HEK293T (cell line): ENCODE measurements at regions not wholly inside any gene's neighbourhood (a gene's known extent, or its start where the extent isn't known, plus 50 kb on each side); places are given as distances from the start of the nearest gene placed in this dataset.
"Not testable (repeated sequence)": the region's sequence is repeated elsewhere in the genome, so short reads cannot be mapped to it uniquely, and the experiment has no call there.

ENCODE experiments used
- CTCF ChIA-PET: fragments of 350-600 bp; formaldehyde crosslinking; extraction: SDS; loops from one replicate; lab custom pipeline; 2021; ENCODE audit warnings: antibody characterized with exemption, inconsistent platforms; lab: Yijun Ruan, JAX
- POLR2A ChIA-PET: fragments of 350-600 bp; formaldehyde crosslinking; extraction: SDS; loops from one replicate; lab custom pipeline; 2020; ENCODE audit warnings: antibody characterized with exemption, inconsistent platforms; lab: Yijun Ruan, JAX
- DNase-seq: peaks from one replicate; pipeline ENCODE4 v3.0.0; 2012; ENCODE audit warnings: mixed read lengths; ENCODE audit errors: extremely low spot score
- ARNT ChIP-seq: fragments of 450-650 bp; IDR thresholded peaks from 2 replicates; pipeline ENCODE4 v1.6.1; 2017; ENCODE audit warnings: mild to moderate bottlenecking
- BHLHE40 ChIP-seq: fragments of 450-650 bp; IDR thresholded peaks from 2 replicates; pipeline ENCODE4 v1.6.1; 2016; ENCODE audit warnings: mild to moderate bottlenecking, moderate library complexity, borderline replicate concordance
- CTBP1 ChIP-seq: fragments of 450-650 bp; IDR thresholded peaks from 2 replicates; pipeline ENCODE4 v1.6.1; 2016; ENCODE audit warnings: borderline replicate concordance
- ELF4 ChIP-seq: fragments of 450-650 bp; IDR thresholded peaks from 2 replicates; pipeline ENCODE4 v1.6.1; 2017; ENCODE audit warnings: antibody characterized with exemption
- FOXA1 ChIP-seq: fragments of 450-650 bp; IDR thresholded peaks from 2 replicates; pipeline ENCODE4 v1.6.1; 2016; ENCODE audit warnings: mild to moderate bottlenecking
- FOXK2 ChIP-seq: fragments of 450-650 bp; IDR thresholded peaks from 2 replicates; pipeline ENCODE4 v1.6.1; 2016; ENCODE audit warnings: mild to moderate bottlenecking
- FOXM1 ChIP-seq: fragments of 450-650 bp; IDR thresholded peaks from 2 replicates; pipeline ENCODE4 v1.6.1; 2017; ENCODE audit warnings: mild to moderate bottlenecking, borderline replicate concordance
- HDGF ChIP-seq: fragments of 450-650 bp; IDR thresholded peaks from 2 replicates; pipeline ENCODE4 v1.6.1; 2017; ENCODE audit warnings: antibody characterized with exemption, borderline replicate concordance
- L3MBTL2 ChIP-seq: fragments of 450-650 bp; conservative IDR thresholded peaks from 2 replicates; pipeline ENCODE4 v1.6.1; 2016; ENCODE audit warnings: mild to moderate bottlenecking
- LEF1 ChIP-seq: fragments of 450-650 bp; IDR thresholded peaks from 2 replicates; pipeline ENCODE4 v1.6.1; 2017; ENCODE audit warnings: mild to moderate bottlenecking, borderline replicate concordance
- NFRKB ChIP-seq: fragments of 450-650 bp; IDR thresholded peaks from 2 replicates; pipeline ENCODE4 v1.6.1; 2016; ENCODE audit warnings: mild to moderate bottlenecking, moderate library complexity
- PKNOX1 ChIP-seq: fragments of 450-650 bp; IDR thresholded peaks from 2 replicates; pipeline ENCODE4 v1.6.1; 2016
- SP1 ChIP-seq: fragments of 450-650 bp; IDR thresholded peaks from 2 replicates; pipeline ENCODE4 v1.6.1; 2017
- SUZ12 ChIP-seq: fragments of 450-650 bp; IDR thresholded peaks from 2 replicates; pipeline ENCODE4 v1.6.1; 2016; ENCODE audit warnings: mild to moderate bottlenecking
- TARDBP ChIP-seq: fragments of 450-650 bp; IDR thresholded peaks from 2 replicates; pipeline ENCODE4 v1.6.1; 2016
- ZNF384 ChIP-seq: fragments of 450-650 bp; IDR thresholded peaks from 2 replicates; pipeline ENCODE4 v1.6.1; 2016

DNA sequence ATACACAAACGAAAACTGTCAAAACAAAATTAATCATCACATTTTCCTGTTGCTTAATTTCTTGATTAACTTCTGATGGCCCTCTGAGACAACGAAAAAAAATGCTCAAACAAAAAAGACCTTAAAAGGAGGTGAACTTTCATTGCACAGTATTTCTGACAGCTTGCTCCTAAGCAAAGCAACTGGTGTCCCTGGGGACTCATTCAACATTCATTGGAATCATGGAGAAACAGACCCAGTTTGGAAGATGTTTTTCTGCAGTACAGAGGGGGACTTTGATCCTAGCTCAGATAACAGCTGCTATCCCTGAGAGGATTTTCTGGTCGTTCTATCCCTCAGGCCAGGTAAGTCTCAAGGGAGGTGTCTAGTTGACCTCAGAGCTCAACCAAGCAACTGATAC is 378.7 kb upstream of the ATP11B start:
- CTCF ChIA-PET: no interaction called here
- no peak for DNase-seq
- TF ChIP-seq TARDBP (no peak), SP1 (no peak)
- POLR2A ChIA-PET: no interaction called here

DNA sequence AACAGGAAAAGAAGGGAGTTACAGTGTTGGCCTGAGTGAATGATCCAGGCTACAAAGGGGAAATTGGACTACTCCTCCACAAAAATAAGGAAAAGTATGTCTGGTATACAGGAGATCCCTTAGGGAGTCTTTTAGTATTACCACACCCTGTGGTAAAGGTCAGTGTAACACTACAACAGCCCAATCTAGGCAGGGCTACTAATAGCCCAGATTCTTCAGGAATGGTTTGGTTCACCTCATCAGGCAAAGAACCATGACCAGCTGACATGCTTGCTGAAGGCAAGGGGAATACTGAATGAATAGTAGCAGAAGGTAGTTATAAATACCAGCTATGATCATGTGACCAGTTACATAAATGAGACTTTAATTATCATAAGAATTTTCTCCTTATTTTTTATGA is 372.6 kb upstream of the ATP11B start:
- TF ChIP-seq NFRKB (no peak), ARNT (no peak), SP1 (no peak), LEF1 (no peak), HDGF (no peak), FOXM1 (no peak), FOXK2 (no peak), L3MBTL2 (no peak), ZNF384 (no peak), FOXA1 (no peak), PKNOX1 (no peak), CTBP1 (no peak)
- ChIA-PET POLR2A (no interaction called here), CTCF (no interaction called here)
- no peak for DNase-seq

DNA sequence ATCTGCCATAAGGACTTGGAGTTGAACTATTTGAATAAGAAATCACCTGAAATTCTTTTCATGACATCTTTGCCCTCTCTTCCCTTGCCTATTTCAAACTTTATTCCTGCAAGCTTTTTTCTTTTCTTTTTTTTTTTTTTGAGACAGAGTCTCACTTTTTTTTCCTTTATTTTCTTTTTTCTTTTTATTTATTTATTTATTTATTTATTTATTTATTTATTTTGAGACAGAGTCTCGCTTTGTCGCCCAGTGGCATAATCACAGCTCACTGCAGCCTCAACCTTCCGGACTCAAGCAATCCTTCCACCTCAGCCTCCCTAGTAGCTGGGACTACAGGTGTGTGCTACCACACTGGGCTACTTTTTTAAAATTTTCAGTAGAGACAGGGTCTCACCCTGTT is 369.3 kb upstream of the ATP11B start:
- no peak for DNase-seq
- TF ChIP-seq ARNT (no peak), FOXK2 (no peak), ZNF384 (no peak), FOXM1 (no peak), LEF1 (no peak), SUZ12 (no peak), PKNOX1 (no peak), HDGF (no peak), TARDBP (no peak), FOXA1 (no peak)
- ChIA-PET CTCF (no interaction called here), POLR2A (no interaction called here)

- DNase-seq, CTCF ChIA-PET, POLR2A ChIA-PET: not testable (repeated sequence)
- TF ChIP-seq L3MBTL2: peak; percentile 53
These were observed 367.2 kb upstream of the ATP11B start for GRCh38 chr3:182425926-182426718.

DNA sequence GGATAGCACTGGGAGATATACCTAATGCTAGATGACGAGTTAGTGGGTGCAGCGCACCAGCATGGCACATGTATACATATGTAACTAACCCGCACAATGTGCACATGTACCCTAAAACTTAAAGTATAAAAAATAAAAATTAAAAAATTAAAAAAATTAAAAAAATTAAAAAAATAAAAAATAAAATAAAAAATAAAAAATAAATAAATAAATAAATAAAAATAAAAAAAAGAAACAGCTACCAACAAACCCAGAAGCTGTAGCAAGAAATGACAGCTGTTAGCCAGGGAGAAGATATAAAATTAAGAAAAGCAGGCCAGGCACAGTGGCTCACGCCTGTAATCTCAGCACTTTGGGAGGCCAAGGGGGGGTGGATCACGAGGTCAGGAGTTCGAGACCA is 361.3 kb upstream of the ATP11B start:
- POLR2A ChIA-PET, CTCF ChIA-PET, DNase-seq: not testable (repeated sequence)

DNA sequence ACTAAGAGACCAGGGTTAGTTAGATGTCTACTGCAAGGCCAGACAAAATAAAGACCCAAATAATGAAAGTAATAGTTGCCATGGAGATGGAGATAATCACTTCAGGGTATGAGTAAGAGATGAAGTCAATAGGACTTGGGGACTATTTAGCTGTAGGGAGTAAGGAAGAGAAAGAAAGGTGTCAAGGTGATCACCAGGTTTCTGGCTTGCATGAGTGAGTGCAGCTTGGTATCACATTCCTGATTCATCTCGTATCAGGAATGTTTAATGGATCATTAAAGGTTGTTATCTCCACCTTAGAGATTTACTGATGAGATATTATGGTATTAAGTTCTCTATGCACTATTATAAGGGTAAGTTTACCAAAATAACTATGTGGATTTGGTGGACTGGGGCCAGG is 357.4 kb upstream of the ATP11B start:
- CTCF ChIA-PET: no interaction called here
- TF ChIP-seq L3MBTL2 (no peak), ZNF384 (no peak), FOXA1 (no peak), SP1 (no peak), FOXK2 (no peak), NFRKB (no peak), CTBP1 (no peak), SUZ12 (no peak), PKNOX1 (no peak), LEF1 (no peak), BHLHE40 (no peak), ARNT (no peak), TARDBP (no peak), ELF4 (no peak), FOXM1 (no peak), HDGF (no peak)
- POLR2A ChIA-PET: no interaction called here
- DNase-seq: no peak

- TF ChIP-seq LEF1 (no peak), FOXA1 (peak; percentile 90), CTBP1 (peak; percentile 65), SP1 (no peak), PKNOX1 (peak; percentile 88)
- DNase-seq: no peak
- POLR2A ChIA-PET: no interaction called here
- CTCF ChIA-PET: no interaction called here
These were observed 356.8 kb upstream of the ATP11B start for GRCh38 chr3:182436547-182436946.
